SK-N-MC (cell line): ENCODE measurements at regions not wholly inside any gene's neighbourhood (a gene's known extent, or its start where the extent isn't known, plus 50 kb on each side); places are given as distances from the start of the nearest gene placed in this dataset.

Experiments
- DNase-seq: peaks from one replicate; pipeline ENCODE4 v3.0.0-alpha.2; 2011; ENCODE audit warnings: low read depth, low spot score
- H3K27ac ChIP-seq: fragments of 200-600 bp; sonication (generic); 2 replicates; pipeline ENCODE4 v1.5.1; 2016; ENCODE audit warnings: mixed run types
- H3K36me3 ChIP-seq: fragments of 200-600 bp; sonication (generic); 2 replicates; pipeline ENCODE4 v1.6.1; 2017; ENCODE audit warnings: antibody characterized with exemption, low read length, mixed read lengths; ENCODE audit not compliant: insufficient read depth
- H3K4me3 ChIP-seq: fragments of 200-600 bp; sonication (generic); 2 replicates; pipeline ENCODE4 v1.5.1; 2016
- H3K9ac ChIP-seq: fragments of 200-600 bp; sonication (generic); 2 replicates; pipeline ENCODE4 v1.8.0; 2017; ENCODE audit warnings: mixed run types, mixed read lengths; ENCODE audit not compliant: insufficient read length
- H3K9me3 ChIP-seq: fragments of 200-600 bp; sonication (generic); 2 replicates; pipeline ENCODE4 v1.6.1; 2017; ENCODE audit warnings: low read depth, mild to moderate bottlenecking, antibody characterized with exemption, low read length, moderate library complexity, mixed read lengths
- EZH2 ChIP-seq: fragments of 200-600 bp; sonication (generic); IDR thresholded peaks from one replicate; pipeline ENCODE4 v1.6.1; 2017; ENCODE audit warnings: antibody characterized with exemption
- FOXP2 ChIP-seq: optimal IDR thresholded peaks from 2 replicates; pipeline ENCODE3; 2011; ENCODE audit warnings: mild to moderate bottlenecking, moderate library complexity; ENCODE audit not compliant: insufficient read depth; ENCODE audit errors: extremely low read length, control extremely low read depth
- POLR2AphosphoS5 ChIP-seq: IDR thresholded peaks from 2 replicates; pipeline ENCODE4 v1.6.1; 2012; ENCODE audit warnings: mild to moderate bottlenecking, low read depth, low read length, borderline replicate concordance

DNA sequence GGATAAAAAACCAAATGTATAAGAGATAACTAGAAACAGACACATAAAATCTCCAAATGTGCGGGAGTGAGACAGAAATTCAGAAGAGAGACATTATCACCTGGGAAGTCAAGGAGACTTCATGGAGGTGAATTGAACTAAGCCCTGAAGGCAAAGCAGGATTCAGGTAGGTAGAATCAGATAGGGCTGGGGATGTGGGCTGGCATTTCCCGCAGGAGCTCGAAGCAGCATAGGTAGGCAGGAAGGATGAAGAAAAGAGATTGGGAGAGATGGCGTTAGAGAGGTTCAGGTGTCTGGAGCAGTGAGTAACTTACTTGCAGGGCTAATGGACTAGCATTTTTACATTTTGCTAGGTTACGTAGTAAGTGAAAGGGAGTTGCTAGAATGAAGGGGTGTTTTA lies 58.2 kb upstream of the NRP1 start:
- Histone ChIP-seq H3K36me3 (no peaks in the 10 kb centered on the region), H3K27ac (no peak overlapping the region), H3K4me3 (no peak overlapping the region), H3K9me3 (no peaks in the 10 kb centered on the region), H3K9ac (no peak overlapping the region)
- DNase-seq, result no peak
- TF ChIP-seq POLR2AphosphoS5 (no peak), EZH2 (no peak), FOXP2 (no peak)

DNA sequence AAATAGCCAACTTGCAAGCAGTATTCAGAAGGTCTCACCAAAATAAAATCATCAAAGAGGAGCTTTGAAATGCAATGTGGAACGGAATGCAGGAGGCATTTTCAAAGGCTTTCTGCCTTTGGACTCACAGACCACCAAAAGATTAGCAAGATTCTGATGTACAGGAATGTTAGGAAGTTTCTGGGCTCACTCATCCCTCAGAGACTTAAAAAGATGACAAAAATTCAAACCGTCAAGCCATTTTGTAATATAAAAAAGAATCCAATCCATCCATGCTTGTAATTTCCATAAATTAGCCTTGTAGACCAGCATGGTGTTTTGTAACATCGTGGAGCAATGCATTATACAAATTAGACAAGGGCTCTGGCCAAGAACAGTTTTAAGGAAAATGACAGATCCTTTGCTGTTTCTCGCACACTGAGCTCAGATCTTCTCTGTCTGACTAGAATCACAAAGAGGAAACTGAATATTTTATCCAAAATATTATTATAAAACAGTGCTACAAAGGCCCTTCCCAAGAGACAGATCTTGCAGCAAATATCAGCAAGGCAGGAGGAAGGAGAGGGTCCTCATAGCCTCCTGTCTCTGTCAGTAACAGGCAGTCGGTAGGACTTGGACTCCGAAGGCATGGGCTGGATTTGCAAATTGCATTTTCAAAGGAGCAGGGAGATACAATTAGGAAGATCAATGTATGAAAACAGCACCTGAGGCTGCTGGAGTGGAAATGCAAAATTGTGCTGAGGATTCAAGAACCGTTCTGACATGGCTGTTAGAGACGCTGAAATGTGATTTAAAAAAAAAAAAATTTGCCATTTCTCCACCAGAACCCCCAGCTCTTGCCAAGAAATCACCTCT lies 57.4 kb upstream of the NRP1 start:
- Histone ChIP-seq H3K27ac (no peak overlapping the region), H3K4me3 (no peak overlapping the region), H3K9ac (no peak overlapping the region), H3K36me3 (no peaks in the 10 kb centered on the region), H3K9me3 (no peaks in the 10 kb centered on the region)
- TF ChIP-seq POLR2AphosphoS5 (no peak), FOXP2 (no peak), EZH2 (no peak)
- no peak for DNase-seq

DNA sequence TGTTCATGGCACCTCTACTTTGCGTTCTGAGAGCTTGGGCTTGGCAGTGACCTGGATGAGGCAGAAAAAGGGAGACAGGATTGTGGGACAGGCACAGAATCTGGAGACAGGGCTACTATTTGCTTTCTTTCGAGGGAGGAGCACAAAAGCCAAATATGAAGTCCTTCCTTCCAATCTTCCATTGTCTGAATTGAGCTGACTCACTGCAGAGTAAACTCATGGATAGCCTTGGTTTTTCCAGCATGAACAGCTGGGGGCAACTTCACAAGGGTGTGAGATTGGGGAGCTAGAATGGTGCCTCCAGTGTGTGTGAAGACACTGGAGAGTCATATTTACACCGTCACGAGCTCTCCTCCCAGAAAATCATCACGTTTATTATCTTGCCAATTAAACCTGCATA lies 55.6 kb upstream of the NRP1 start:
- H3K9me3 ChIP-seq, result no peaks in the 10 kb centered on the region
- DNase-seq, result no peak
- no peak overlapping the region for H3K27ac ChIP-seq
- no peaks in the 10 kb centered on the region for H3K36me3 ChIP-seq
- no peak overlapping the region for H3K9ac ChIP-seq
- H3K4me3 ChIP-seq, result no peak overlapping the region
- no peak for TF ChIP-seq FOXP2
- TF ChIP-seq POLR2AphosphoS5, result no peak
- TF ChIP-seq EZH2, result no peak

DNA sequence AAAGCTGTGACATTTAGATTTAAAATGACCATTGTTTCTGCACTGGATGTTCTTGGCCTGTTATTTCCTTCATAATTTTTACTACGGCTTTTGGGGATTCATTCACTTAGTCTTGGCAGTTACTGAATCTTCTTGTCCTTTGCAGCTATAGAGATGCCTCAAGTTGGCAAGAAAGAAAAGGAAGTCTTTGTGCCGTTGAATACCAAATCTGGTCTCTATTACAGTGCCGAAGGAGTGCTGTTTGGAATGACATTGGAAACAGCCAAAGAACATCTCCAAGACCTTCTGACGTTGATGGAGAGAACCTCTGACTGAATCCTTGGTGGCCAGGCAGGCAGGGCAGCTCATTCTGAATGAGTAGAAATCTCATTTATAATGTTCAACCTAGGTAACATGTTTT lies 54.3 kb upstream of the NRP1 start:
- Histone ChIP-seq H3K9me3 (no peaks in the 10 kb centered on the region), H3K9ac (no peak overlapping the region), H3K27ac (no peak overlapping the region), H3K4me3 (no peak overlapping the region), H3K36me3 (no peaks in the 10 kb centered on the region)
- TF ChIP-seq FOXP2 (no peak), EZH2 (no peak), POLR2AphosphoS5 (no peak)
- DNase-seq, result no peak

DNA sequence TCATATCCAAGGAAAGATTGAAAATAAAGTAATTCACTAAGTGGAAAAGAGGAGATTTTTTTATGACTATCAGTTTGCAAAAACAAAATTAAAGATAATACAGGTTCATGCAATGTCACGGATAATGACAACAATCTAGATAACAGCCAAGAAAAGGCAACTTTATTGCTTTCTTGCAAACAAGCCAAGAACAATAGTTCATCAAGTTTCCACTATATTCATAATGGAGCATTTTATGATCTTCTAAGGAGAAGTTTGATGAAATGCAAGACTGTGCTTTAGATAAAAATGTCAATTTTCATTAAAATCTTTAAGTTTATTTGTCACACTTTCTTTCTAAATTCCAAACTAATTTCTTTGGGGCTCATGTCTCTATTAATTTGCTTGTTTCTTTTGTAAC lies 53.9 kb upstream of the NRP1 start:
- Histone ChIP-seq H3K27ac (no peak overlapping the region), H3K9ac (no peak overlapping the region), H3K4me3 (no peak overlapping the region), H3K36me3 (no peaks in the 10 kb centered on the region), H3K9me3 (no peaks in the 10 kb centered on the region)
- no peak for TF ChIP-seq FOXP2
- no peak for TF ChIP-seq POLR2AphosphoS5
- TF ChIP-seq EZH2, result no peak
- DNase-seq, result no peak

DNA sequence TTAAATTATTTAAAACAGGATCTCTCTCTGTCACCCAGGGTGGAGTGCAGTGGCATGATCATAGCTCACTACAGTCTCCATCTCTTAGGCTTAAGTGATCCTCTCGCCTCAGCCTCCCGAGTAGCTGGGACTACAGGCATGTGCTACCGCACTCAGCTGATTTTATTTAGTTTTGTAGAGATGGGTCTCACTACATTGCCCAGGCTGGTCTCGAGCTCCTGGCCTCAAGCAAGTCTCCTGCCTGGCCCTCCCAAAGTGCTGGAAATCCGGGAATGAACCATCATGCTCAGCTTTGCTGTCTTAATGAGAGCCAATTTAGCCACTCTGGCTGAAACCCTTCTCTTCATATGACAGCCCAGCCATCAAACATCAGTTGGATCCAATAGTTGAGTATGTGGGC lies 53.3 kb upstream of the NRP1 start:
- no peak overlapping the region for H3K9ac ChIP-seq
- H3K27ac ChIP-seq, result no peak overlapping the region
- H3K36me3 ChIP-seq, result no peaks in the 10 kb centered on the region
- DNase-seq, result no peak
- H3K9me3 ChIP-seq, result no peaks in the 10 kb centered on the region
- no peak for TF ChIP-seq EZH2
- TF ChIP-seq FOXP2, result no peak
- no peak for TF ChIP-seq POLR2AphosphoS5
- no peak overlapping the region for H3K4me3 ChIP-seq

DNA sequence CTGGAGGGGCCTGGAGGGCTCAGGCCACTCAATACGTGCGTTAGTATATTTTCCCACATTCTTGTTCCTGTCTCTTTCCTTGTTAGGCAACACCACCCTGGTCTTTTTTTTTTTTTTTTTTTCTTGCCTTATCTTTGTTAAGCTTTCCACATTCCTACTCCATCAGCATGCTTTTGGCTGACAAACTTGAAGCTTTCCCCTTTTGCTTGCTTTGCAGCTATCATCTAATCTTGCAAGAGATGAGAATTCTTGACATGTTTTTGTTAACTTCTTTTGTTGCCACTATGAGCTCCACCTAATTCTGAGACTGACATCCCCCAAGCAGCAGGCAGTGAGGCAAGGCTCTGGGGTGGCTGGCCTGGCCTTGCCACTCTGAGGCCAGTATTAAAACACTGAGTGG lies 52.5 kb upstream of the NRP1 start:
- Histone ChIP-seq H3K27ac (no peak overlapping the region), H3K9me3 (no peaks in the 10 kb centered on the region)
- TF ChIP-seq EZH2 (no peak), POLR2AphosphoS5 (no peak), FOXP2 (no peak)

DNA sequence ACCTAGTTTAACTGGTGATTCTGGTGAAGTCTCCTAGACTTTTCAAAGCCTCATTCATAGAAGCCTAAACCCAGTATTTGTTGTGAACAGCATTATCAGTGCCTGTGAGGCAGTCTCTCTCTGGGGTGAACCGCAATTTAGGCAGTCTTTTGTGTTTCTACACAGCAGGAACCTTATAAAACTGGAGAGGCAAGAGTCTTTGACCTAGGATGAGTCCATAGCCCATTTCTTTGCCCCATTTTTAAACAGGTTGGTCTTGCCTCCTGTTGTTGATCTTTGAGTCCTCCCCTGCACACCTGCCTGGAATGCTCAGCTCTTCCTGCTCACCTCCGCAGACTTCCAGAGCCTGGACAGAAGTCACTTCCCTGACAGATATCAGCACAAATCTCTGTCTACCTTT lies 51.2 kb upstream of the NRP1 start:
- TF ChIP-seq FOXP2 (no peak), POLR2AphosphoS5 (no peak)
- no peaks in the 10 kb centered on the region for H3K36me3 ChIP-seq
- no peak overlapping the region for H3K9ac ChIP-seq
- no peak for DNase-seq
- no peaks in the 10 kb centered on the region for H3K9me3 ChIP-seq
- no peak overlapping the region for H3K27ac ChIP-seq
- H3K4me3 ChIP-seq, result no peak overlapping the region

More for the DNA sequence above, 52.5 kb upstream of the NRP1 start:
- Histone ChIP-seq H3K9ac (no peak overlapping the region), H3K36me3 (no peaks in the 10 kb centered on the region), H3K4me3 (no peak overlapping the region)
- no peak for DNase-seq

DNA sequence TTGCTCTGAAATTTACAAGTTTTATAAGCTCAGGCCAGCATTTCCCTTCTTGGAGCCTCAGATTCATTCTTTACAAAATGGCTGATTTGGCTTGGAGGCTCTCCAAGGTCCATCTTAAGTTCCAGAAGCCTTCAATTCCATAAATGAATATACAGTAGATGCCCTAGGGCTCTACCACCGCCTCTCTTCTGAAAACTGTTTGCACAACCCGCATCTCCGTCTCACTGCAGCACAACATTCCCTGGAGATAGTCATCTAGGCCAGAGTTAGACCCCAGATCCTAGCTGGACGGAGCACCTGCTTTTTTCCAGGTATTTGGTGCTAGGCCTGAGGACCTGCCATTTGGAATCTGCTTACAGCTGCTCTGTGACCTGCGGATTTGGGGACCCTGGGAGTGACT lies 50.5 kb upstream of the NRP1 start:
- Histone ChIP-seq H3K9ac (no peak overlapping the region), H3K36me3 (no peaks in the 10 kb centered on the region), H3K9me3 (no peaks in the 10 kb centered on the region), H3K4me3 (no peak overlapping the region), H3K27ac (no peak overlapping the region)
- no peak for TF ChIP-seq FOXP2
- no peak for DNase-seq
